ENCODE measurements at regions not wholly inside any gene's neighbourhood (a gene's known extent, or its start where the extent isn't known, plus 50 kb on each side); places are given as distances from the start of the nearest gene placed in this dataset.
"Not testable (repeated sequence)": the region's sequence is repeated elsewhere in the genome, so short reads cannot be mapped to it uniquely, and the experiment has no call there.

DNA sequence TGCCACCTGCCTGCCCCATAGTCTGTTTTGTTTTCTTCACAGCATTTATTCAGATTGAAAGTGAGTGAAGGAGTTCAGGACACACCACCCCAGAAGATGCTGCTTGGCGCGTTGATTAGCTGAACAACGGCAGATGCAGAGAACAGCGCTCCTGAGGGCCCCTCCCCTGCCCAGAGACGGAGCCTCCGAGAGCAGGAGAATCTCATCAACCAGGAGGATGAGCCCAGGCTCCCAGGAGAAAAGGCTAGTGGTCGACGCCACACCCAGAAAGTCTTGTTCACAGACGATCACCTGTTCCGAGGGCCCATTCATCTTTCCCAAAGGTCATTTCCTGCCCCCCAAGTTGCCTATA, 180.4 kb upstream of the PPP1R26 start:
- no peak for DNase-seq

DNA sequence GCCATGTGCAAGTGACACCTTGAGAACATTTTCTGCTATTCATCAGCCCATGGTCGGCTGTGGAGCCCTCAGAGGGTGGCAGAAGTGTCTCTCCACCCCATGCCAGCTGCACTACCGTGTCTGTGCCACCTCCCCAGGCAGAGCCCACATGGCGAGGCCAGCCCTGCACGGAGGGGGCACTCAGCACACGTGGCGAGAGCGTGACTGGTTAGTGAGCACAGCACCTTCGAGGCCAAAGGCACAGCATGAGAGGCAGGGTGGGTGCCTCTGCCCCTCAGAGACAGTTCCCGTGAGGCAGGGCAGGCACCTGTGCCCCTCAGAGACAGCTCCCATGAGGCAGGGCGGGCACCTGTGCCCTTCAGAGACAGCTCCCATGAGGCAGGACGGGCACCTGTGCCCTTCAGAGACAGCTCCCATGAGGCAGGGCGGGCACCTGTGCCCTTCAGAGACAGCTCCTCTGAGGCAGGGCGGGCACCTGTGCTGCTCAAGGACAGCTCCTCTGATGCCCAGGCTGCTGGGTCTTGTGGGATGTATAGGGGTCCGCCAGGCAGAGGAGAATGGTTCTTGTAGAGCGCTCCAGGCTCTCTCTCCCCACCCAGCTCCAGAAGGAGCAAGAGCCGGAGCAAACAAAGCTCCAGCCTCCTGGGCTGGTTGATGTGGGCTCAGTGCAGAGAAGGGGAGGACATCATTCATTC, 179.8 kb upstream of the PPP1R26 start:
- DNase-seq: no peak

DNA sequence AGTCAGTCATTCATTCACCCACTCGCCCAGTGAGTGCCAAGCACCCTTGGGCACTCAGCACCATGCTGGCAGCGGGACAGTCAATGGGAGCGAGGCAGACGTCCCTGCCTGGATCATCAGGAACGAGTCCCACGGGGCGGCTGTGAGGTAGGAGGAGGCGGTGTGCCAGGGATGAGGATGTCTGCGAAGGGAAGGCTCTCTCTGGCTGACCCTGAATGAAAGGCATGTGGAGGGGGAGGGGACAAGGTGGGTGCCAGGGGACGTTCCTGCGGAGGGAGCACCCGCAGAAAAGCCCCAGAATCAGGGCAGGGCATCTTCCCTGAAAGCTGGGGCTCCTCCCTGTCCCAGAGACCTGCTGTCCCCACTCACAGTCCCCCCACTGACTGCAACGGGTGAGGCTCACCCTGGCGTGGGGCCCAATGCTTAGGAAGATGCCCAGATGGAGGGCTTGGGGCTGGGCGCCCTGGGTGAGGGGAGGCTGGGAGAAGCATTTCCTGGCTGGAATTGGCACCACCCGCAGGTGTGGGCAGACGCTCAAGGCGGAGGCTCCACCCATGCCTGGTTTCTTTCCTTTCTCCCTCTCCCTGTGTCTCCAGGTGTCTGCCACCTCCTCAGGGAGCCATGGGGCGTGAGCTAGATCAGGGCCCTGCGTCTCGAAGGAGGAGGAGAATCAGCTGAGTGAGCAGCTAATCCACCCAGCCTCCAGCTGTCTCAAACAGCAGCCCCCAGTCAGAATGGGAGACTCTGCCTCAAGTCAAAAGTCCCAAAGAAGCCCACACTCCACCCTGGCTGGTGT, 179.0 kb upstream of the PPP1R26 start:
- no peak for DNase-seq

DNA sequence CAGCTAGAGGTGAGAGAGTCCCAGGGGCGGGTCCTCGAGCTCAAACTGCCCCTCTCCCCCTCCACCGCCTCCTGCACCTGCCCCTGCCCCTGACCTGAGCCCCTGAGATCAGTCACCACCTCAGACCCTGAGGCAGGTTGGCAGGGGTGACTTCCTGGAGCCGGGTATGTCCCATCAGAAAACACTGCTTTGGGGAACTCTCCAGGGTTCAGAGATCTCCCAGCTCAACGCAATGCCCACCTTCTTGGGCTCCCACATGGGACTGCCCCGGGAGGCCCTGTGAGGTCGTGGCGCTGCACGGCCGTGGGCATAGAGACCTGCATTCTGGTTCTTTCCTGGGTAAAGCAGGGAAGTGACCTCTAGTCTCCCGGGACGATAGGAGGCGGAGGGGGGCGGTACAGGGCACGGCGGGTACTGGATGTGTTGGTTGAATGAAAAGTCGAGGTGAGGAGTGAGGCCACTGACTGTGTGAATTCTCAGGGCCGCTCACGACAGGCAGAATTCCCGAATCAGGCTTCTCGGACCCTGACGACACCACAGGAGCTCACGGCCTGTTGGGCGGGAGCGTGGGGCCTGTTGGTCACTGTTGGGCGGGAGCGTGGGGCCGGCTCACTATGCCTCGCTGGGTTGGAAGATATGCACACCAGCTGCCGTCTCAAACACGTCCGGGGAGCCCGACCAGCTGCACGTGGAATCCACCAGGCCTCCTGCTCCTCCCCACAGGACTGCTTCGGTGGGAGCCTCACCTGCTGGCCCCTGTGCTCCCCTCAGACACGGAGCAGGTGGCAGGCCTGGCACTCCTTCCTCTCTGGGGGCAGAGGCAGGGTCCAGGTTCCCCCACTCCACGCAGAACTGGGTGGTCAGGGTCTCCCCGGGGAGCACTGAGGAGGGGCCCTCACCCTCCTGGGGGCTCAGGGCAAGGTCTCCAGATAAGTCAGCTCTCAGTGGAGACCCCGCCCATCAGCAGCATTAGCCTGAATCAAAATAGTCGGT, 178.0 kb upstream of the PPP1R26 start:
- DNase-seq: no peak

DNA sequence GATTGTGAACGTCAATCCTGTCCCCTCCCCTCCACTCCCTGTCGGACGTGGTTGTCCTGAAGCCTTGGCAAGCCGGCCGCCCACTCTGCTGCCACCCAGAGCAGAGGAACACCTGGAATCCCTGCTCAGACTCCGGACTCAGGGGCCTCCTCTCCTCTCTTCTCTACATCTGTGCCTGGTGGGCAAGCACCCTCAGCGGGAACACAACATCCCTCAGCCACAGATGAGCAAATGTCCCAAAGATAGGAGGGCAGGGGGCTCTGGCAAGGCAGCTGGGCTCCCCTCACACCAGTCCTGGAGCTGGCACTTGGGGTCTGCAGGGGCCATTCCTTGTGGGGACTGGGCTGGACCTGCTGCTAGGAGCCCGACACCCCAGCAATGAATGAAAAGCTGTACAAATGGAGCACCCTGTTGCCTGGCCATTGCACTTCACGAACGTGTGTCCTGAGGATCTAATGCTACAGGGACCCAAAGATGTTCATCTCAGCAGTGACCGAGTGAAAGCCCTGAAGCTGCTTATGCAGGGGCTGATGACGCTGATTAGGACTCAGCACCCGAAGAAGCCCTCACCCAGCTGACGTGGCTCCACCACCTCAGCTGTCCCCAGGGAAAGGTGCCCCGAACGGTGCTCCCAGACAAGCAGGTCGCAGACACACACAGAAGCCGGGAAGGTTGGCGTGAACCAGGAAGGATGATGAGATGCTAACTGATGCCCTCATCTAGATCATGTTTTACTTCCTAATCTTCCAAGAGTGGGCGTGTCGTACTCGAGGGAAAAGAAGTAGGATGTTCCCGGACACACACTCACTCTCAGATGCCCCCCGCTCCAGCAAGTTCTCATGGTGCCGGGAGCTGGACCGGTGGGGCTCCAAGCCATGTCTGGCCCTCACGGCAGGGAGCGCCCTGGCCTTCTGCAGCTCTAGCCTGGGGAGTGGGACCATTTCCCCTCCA, 177.0 kb upstream of the PPP1R26 start:
- DNase-seq: no peak

DNA sequence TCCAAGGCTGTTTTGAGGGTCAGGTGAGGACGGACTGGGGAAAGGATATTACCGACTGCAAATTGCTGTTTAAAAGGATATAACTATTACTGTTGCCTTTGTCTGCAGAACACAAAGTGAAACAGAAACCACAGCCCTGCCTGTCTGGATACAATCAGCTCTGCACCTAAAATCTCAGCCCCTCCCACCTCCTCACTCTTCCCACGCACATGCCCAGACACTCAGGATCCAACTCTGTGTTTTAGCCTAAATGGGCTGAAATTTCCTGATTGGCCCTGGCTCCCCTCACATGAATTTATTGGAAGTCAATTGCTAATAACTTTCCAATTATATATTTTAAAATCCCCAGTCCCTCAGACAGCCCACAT, 176.3 kb upstream of the PPP1R26 start:
- DNase-seq: no peak

DNA sequence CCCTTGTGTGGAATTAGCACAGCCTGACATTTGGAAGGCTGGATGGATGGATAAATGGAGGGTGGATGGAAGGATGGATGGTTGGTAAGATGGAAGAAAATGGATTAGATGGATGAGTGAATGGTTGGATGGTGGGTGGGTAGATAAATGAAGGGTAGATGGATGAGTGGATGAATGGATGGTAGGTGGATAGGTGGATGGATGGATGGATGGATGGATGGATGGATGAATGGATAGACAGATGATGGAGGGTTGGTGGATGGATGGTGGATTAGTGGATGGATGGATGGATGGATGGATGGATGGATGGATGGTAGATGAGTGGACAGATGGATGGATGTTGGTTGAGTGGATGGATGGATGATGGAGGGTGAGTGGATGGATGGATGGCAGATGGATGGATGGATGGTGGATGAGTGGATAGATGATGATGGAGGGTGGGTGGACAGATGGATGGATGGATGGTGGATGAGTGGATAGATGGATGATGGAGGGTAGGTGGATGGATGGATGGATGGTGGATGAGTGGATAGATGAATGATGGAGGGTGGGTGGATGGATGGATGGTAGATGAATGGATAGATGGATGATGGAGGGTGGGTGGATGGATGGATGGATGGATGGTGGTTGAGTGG, 175.6 kb upstream of the PPP1R26 start:
- no peak for DNase-seq

DNA sequence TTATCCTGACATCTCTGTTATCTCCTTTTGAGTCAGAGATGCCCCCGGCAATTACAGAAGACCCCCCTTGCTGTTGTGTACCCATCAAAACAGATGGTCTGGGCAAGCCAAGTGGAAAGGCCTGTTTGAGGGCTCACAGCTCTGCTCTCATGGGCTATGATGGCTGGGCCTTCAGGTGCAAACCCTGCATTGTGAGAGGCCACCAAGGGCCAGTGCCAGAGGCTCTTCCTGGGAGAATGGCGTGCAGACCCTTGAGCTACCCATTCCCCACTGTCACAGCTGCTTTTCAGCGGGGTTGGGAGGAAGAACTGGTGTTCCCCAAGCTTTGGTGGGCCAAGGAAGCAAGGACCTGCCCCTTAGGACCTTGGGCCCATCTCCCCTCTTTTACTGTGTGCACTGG, 174.7 kb upstream of the PPP1R26 start:
- no peak for DNase-seq

DNA sequence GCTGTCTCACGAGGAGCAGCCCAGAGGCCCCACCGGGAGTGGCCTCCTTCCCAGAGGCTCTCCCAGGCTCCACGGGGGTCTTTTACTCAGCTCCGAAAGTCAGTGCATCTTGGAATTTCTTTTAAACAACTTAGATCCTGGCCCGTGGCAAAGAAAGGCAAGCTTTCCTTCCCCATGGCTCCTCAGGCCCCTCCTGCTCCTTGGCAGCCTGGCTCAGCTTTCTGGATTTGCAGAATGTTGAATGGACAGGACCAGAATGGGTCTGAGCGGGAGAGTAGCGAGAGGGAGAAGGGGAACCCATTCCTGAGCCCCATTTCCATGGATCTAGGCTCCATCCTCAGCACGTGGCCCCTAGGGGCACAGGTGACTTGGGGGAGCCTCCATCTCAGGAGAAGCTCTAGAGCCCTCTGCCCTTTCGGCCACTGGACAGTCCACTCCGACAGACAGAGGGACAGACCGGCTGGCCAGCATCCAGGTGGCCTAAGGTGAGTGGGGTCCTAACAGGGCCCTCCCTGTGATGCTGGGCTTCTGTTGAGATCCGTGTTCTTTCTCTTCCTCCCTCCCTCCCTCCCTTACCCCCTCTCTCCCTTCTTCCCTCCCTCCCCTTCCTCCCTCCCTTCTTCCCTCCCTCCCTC, 173.9 kb upstream of the PPP1R26 start:
- no peak for DNase-seq

DNA sequence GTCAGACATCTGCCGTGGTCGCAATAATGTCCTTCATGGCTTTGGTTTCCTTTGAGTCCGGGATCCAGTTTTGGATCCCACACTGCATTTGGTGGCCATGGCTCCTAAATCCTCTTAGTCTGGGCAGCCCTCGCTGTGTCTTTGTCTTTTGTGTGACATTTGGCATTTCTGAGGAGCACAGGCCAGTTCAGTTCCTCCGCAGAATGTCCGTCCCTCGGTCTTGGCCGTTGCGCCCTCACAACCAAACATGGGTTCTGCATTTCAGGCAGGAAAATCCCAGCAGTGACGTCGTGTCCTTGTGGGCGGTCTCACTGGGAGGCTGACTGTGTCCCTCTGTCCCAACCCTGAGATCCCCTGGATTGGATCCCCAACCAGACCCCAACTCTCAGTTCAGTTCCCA, 172.9 kb upstream of the PPP1R26 start:
- no peak for DNase-seq

DNA sequence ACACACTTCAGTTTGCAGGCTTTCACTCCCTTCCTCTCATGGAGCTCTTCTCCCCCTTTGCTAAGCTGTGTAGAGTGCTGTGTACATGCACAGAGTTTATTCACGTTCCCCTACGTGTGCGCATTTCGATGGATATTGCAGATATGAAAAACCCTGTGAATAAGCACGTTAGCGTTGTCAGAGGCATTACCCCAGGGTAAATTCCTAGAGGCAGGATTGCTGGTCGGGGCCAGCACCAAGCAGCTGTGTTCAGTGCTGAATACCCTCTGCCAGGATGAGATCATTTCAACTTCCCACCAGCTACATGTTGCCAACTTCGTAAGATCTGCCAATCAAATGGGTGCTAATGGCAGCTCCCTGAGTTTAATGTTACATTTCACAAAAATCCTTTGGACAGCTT, 172.3 kb upstream of the PPP1R26 start:
- no peak for DNase-seq

DNA sequence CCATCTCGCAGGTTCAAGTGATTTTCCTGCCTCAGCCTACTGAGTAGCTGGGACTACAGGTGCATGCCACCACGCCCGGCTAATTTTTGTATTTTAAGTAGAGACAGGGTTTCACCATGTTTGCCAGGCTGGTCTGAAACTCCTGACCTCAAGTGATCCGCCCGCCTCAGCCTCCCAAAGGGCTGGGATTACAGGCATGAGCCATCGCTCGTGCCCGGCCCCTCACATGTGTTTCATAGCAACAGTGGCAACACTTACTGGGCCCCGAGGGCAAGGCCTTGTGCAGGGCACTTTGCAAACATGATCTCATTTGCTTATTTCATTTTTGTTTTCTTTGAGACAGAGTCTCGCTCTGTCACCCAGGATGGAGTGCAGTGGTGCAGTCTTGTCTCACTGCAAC, 171.7 kb upstream of the PPP1R26 start:
- DNase-seq: not testable (repeated sequence)

DNA sequence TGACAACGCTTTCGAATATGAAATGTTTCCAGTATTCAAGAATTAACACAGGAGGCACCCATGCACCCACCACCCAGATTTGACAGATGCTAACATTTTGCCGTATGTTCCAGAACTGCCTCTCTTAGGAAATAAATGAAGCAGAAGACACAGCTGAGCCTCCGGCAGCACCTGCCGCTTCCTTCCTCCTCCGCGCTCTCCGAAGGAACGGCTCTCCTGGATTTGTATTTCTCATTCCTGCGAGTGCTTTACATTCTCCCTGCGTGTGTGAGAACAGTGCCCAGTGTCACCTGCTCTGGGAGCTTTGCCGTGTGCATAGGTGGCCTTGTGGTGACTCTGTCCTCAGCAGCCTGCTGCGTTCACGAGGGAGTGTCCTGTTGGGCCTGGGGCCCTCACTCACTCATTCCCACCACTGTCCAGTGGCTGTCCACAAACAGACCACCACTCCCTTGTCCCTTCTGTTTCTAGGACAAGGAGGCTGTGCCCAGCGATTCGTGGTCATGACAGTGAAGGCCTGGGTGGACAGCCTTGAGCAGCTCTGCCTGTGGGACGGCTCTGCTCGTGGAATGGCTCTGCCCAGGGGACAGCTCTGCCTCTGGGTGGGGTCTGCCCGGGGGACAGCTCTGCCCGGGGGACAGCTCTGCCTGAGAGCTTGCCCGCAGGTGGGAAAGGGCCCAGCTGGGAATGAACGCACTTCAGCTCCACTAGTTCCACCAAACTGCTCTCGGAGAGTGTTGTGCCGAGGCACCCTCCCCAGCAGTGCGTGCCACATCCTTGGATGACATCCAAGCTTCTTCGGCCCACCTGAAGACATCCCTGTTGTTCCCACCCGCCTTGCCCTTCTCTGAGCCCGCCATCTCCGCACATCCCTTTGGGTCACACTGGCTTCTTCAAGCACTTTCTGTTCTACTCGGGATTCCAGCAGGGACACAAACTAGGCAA, 170.5 kb upstream of the PPP1R26 start:
- DNase-seq: no peak

DNA sequence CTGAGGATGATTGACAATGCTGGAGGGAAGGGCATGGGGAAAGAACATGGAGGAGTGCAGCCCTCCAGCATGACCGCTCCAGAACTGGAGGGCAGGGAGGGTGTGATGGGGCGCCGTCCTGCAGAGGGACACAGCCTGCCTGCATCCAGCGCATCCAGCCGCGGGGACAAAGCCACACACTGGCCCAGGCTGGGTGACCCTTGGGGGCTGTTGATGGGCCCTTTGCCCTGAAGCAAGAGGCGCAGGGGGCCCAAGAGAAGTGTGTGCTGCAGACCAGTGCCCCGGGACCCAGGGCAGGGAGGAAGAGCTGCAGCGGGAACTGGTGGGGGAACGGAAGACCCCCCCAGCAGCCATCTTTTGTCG, 169.8 kb upstream of the PPP1R26 start:
- DNase-seq: no peak

DNA sequence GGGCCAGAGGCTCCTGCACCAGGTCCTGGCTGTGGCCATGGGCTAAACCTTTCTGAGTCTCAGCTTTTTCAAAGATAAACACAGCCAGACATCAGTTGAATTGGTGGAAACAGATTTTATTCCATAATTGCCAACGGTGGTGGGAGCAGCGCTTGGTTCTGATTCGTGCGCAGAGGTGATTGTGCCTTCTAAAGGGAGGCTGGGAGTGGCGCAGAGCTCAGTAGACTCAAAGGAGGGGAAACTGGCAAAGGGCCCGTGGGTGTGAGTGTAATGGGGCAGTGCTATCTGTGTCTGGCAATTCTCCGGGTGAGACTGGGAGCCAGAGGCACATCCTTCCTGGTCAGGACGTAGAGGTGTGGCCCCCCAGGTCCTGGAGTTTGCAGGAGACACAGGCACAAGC, 169.4 kb upstream of the PPP1R26 start:
- no peak for DNase-seq

DNA sequence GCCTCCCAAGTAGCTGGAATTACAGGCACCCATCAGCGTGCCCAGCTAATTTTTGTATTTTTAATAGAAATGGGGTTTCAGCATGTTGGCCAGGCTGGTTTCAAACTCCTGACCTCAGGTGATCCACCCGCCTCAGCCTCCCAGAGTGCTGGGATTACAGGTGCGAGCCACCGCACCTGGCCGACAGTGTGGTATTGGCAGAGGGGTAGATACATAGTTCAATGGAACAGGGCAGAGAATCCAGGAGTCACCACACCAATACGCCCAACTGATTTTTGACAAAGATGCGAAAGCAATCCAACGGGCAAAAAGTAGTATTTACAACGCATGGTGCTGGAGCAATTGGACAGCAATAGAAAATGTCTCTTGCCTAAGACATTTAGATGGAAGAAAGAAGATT, 164.0 kb upstream of the PPP1R26 start:
- no peak for DNase-seq

DNA sequence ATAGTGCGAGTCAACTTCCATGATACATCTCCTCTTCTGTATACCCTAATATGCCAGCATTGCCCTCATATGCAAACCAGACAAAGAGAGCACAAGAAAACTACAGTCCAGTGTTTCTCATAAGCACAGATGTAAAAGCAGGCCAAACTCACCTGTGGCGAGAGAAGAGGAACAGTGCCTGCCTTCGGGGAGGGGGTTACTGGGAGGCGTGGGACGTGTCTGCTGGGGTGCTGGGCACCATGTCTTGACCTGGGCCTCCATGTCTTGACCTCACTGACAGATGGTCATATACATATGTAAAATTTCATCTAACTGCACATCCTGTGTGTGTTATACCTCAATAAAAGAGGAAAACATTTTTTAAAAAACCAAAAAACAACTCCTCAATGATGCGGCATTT, 159.3 kb upstream of the PPP1R26 start:
- DNase-seq: no peak

DNA sequence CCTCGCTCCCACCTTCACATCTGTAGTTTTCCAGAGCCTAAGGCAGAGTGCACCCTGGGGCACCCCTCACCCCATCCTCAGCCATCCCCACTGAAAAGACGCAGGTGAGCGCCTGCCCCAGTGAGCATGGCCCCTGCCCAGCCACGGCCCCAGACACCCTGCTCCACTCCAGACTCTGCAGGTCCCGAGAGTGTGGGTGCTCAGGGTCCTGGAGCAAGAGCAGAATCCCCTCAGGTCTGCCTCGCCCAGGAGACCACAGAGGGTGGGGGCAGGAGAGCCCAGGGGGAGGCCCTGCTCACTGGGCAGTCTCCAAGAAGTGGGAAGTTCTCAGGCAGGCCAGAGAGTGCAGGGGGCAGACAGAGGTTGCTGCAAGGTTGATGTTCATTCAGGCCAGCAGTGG, 158.6 kb upstream of the PPP1R26 start:
- no peak for DNase-seq

DNA sequence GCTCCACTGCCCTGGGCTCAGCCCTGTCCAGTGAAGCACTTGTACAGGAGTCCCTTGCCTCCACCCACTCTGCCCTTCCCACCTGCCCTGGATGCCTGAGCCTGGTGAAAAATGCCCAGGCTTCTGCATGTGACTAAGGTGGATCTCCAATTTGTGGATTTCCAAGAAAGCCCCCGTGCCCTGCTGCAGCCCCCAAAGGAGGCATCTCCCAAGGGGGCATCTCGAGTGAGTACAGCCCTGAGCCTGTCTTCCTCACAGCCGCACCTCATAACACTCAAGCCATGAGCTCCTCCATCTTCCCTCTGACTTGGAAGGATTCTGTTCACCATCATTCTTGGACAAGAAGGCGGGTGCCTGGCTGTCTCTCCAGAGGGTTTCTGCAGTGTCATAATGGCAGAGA, 158.0 kb upstream of the PPP1R26 start:
- no peak for DNase-seq

DNA sequence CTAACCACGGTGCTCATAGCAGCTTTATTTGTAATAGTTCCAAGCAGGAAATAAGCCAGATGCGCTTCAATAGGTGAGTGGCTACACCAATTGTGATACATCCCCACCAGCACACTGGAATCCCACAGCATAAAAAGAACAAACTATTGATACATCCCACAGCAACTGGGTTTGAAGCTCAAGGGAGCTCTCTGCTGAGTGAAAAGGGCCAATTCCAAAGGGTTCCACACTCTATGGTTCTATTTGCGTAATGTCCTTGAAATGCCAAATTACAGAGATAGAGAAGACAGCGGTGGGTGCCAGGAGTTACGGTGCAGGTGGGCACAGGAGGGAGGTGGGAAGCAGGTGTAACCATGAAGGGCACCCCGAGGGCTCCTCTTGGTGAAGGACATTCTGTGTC, 155.3 kb upstream of the PPP1R26 start:
- no peak for DNase-seq
